ENCODE measurements at regions not wholly inside any gene's neighbourhood (a gene's known extent, or its start where the extent isn't known, plus 50 kb on each side); places are given as distances from the start of the nearest gene placed in this dataset.

DNA sequence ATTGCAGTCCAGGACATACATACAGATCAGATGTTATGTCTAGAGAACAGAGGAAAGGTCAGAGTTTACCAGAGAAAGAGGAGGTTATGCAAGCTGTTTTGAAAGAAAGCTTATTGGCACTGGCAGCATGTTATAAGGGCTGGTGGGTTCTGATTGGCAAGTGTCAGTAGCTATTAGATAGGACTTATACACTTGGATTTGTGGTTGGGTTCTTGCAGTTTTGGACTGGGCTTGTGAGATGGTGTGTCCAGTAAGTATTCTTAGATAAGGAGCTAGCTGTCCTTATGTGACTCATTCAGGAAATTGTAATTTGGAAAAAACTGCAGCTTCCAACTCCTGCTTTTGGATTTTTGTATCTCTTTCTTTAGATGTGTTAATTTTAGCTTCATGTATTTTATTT, 130.7 kb upstream of the NAMPT start:
- intact Hi-C loops (cut with DNase I) = no loop called here
- no peak for ATAC-seq

DNA sequence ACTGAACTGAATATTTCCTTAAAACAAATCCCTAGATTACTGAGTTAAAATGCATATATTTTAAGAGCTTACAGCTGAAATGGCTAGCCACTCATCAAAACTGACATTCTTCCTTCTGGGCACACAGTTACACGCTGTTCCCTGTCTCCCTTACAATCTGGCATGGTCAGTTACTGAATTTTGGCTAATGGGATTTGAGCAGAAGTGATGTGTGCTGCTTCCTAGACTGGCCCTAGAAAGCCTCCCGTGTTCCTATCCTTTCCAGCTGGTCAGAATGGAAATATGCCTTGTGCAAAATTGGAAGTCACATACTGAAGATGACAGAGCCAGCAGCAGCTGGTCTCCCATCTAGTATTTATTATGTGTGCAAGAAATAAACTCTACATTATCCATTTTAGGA, 128.7 kb upstream of the NAMPT start:
- intact Hi-C loops (cut with DNase I) = no loop called here
- no peak for DNase-seq (ENCODE audit: low spot score)
- no peak for ATAC-seq

More for the DNA sequence above, 130.7 kb upstream of the NAMPT start:
- DNase-seq (ENCODE audit: low spot score) = no peak

DNA sequence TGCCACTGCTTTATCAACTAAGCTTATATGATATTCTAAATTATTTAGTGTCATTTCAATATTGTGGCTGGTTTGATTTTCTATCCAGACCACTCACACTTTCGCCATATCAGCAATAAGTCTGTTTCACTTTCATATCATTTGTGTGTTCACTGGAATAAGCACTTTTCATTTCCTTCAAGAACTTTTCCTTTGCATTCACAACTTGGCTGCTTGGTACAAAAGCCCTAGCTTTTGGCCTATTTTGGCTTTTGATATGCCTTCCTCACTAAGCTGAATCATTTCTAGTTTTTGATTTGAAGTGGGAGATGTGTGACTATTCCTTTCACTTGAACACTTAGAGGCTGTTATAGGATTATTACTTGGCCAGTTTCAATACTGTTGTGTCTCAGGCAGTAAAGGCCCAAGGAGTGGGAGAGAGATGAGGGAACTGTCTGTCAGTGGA, 120.9 kb upstream of the NAMPT start:
- intact Hi-C loops (cut with DNase I) = no loop called here
- ATAC-seq = no peak
- DNase-seq (ENCODE audit: low spot score) = no peak

DNA sequence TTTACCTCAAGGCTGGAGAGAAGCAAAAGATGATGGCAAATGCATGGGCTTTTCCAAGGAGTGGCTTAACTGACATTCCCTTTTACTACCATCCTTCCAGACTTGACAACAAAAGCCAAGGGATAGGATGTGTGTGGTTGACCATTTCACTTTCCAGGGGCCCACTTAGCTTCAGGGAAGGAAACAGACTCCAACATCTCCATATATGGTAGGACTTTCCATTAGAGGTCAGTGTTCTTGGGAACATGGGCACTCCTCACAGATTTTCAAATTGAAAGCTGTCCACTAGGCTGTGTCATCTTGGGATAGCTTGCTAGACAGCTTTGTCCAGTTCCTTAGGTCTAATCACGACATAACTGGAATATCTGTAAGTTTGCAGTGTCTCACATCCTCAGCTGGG, 118.1 kb upstream of the NAMPT start:
- intact Hi-C loops (cut with DNase I) = no loop called here
- no peak for ATAC-seq
- DNase-seq (ENCODE audit: low spot score) = no peak

DNA sequence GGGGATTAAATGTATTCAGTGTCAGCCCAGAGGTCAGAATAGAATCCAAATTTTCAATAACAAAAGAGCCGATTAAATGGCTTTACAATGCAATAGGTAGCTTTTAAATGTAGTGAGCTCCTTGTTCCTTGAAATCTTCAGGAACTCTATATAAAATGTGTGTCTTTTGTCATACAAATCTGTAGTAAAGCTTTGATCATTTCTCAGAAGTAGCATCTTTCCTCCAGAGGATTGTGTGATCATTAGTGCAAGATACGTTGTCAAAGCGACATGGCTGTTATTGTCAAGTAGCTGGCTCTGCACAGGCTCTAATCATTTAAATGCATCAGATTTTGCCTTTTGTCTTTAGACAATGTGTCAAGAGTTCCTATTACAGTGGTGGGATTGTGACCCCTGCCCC, 116.1 kb upstream of the NAMPT start:
- intact Hi-C loops (cut with DNase I) = no loop called here

DNA sequence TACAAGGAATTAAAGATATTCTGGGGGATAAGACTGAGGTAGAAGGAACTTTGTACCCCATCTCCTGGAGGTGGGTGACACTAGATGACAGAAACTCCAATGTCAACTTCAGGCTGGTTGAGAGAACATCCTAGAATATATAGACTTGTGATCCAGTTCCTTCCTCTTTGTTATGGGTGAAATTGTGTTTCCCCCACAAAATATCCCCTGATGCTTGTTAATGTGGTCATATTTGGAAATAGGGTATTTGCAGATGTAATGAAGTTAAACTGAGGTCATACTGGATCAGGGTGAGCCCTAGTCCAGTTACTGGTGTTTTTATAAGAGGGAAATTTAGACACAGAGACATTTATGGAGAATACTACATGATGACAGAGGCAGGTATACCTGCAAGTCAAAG, 114.0 kb upstream of the NAMPT start:
- ATAC-seq (no peak), DNase-seq (ENCODE audit: low spot score) (no peak)
- intact Hi-C loops (cut with DNase I) = no loop called here

More for the DNA sequence above, 116.1 kb upstream of the NAMPT start:
- ATAC-seq (no peak), DNase-seq (ENCODE audit: low spot score) (no peak)

DNA sequence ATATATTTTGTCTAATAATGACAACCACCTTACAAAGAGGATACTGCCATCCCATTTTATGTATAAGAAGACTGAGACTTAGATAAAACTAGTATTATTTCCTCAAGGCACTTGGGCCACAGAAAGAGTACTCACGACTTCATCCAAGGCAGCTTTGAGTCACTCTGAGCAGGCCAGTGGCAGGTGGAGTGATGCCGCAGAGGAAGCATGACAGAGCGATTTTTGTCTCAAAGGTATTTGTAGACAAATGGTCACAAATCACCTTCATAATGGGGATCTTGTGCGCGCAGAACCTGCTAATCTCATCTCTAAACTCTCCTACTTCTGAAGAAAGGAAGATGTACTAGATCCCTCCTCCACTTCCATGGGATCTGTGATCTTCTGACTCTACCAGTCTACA, 113.2 kb upstream of the NAMPT start:
- no peak for ATAC-seq
- no peak for DNase-seq (ENCODE audit: low spot score)
- intact Hi-C loops (cut with DNase I) = no loop called here

DNA sequence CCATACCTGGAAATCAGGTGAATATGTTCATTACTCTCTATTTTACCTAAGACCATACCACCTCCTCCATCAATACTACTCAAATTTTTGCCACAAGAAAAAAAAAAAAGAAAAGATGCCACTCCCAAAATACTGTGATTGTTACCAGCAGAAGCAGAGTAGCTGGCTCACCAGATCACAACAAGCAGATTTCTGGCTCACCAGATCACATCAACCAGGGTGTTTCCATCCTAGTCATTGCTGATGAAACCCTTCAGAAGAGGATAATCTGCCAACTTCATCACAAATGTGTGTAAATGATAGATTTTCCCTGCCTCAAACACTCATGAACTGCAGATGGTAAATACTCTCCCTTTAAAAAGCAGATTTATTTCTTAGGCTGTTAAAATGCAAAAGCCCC, 109.7 kb upstream of the NAMPT start:
- intact Hi-C loops (cut with DNase I) = no loop called here
- DNase-seq (ENCODE audit: low spot score) (no peak), ATAC-seq (no peak)

DNA sequence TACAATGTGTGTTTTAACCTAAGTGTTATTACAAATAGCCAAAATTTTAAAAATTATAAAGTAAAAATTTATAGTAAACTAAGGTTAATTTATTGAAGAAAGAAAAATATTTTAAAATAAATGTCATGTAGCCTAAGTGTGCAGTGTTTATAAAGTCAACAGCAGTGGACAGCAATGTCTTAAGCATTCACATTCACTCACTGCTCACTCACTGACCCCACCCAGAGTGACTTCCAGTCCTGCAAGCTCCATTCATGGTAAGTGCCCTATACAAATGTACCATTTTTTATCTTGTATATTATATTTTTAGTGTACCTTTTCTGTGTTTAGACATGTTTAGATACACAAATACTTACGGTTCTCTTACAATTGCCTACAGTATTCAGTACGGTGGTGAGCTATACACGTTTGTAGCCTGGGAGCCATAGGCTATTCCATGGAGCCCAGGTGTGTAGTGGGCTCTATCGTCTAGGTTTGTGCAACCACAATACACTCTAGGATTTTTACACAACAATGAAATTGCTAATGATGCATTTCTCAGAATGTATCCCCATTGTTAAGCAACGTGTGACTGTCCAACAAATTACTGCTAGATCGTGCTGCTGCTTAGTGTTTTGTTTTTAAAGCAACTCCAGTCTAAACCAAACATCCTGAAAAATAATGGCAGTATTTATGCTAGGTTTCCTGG, 108.9 kb upstream of the NAMPT start:
- DNase-seq (ENCODE audit: low spot score) (no peak), ATAC-seq (no peak)
- intact Hi-C loops (cut with DNase I) = no loop called here

DNA sequence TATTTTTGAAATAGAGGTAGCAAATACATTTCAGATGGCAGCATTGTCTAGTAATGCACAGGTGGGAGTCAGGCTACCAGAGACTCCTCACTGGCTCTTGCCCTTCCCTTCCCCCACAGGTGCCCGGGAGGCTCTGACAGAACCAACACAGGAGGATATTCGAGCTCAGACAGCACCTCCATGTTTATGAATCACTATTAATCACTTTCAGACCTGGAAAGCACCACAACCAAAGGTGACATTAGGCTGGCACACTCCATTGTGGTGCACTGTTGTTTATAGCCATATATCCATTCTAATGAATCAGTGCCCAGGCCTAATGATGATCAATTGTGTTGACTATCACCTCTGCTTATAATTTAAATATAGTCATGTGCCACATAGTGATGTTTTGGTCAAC, 107.8 kb upstream of the NAMPT start:
- ATAC-seq = no peak
- intact Hi-C loops (cut with DNase I) = no loop called here

DNA sequence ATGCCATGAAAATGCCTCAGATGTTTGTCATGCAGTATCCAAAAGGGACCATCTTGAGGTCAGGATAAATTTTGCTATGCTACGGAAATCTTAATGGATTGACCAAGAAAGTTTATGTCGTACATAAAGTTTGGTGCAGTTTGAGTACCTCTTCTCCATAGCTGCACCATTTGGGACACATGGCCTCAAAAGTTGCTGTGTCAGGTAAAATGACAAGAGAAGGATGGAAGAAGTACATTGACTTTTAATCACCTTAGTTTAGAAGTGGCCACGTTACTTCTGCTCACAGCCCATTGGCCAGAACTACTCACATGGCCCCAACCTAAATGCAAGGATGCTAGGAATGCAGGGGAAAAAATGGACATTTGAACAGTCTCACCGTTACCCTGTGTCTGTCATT, 107.4 kb upstream of the NAMPT start:
- DNase-seq (ENCODE audit: low spot score) (no peak), ATAC-seq (no peak)

More for the DNA sequence above, 107.8 kb upstream of the NAMPT start:
- DNase-seq (ENCODE audit: low spot score) = no peak

DNA sequence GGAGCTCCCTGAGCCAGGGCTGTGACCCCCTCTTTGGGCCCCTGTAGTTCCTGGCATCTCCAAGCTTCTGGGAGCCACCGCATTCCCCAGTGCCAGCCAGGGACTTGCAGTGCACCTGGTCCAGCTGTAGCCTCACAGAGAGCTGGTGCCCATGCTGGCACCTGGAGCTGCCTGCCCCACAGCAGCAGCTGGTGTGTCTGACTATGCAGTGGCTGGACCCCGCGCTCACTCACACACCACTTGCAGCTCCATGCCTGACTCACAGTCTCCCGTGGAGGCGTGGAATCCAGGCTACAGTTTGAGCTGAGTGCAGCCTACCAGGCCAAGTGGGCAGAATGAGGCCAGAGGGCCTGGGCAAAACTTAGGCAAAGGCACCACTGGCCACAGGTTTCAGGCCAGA, 102.2 kb upstream of the NAMPT start:
- intact Hi-C loops (cut with DNase I) = no loop called here
- ATAC-seq (no peak), DNase-seq (ENCODE audit: low spot score) (no peak)

More for the DNA sequence above, 107.4 kb upstream of the NAMPT start:
- intact Hi-C loops (cut with DNase I) = no loop called here

DNA sequence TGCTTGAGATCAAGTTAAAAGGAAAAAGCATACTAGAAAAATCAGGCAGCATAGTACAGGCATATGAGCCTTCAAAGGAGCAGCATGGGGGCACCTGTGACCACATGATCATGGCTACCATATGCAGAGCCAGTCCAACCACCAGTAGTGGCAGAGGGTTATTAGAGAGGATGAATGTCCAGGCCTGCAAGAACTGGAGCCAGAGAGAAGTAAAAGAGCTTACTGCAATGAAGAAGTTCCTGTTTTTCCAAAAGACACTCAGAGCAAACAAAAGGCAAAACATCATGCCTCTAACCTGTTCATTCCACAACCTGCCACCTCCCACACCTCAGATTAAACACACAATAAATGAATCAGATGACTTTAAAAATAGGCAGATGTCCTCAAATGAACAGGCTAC, 99.6 kb upstream of the NAMPT start:
- intact Hi-C loops (cut with DNase I) = no loop called here
- DNase-seq (ENCODE audit: low spot score) = no peak
- no peak for ATAC-seq

DNA sequence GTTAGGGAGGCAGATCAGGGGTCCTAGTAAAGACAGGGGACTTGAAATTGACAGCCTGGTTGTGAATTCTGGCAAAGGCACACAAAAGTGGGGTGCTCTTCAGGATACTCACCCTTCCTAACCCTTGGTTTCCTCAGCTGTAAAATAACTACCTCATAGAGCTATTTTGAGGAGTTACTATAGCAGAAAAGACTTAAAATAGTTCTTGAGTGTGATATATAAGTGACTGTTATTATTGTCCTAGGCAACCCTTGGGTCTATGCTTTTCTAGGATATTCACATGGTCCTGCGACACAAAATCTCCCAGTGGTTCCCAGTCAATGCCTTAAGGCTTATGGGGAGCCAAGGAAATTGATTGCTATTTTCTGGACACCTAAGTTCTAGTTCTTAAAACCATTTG, 98.1 kb upstream of the NAMPT start:
- intact Hi-C loops (cut with DNase I) = no loop called here
- ATAC-seq = no peak
- DNase-seq (ENCODE audit: low spot score) = no peak

DNA sequence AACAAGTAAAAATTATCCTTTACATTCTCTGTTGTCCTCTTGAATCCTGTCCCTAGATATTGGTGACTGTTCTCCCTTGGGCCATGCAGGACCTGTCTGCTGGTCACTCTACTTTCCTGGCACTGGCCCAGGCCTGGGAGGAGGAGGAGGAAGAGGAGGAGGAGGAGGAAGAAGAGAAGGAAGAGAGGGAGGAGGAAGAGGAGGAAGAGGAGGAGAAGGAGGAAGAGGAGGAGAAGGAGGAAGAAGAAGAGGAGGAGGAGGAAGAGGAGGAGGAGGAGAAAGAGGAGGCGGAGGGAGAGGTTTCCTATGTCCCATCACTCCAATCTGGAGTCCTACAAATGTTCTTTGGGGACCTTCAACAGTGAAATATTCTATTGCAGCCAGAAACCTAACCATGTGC, 97.3 kb upstream of the NAMPT start:
- ATAC-seq (no peak), DNase-seq (ENCODE audit: low spot score) (no peak)
- intact Hi-C loops (cut with DNase I) = no loop called here

DNA sequence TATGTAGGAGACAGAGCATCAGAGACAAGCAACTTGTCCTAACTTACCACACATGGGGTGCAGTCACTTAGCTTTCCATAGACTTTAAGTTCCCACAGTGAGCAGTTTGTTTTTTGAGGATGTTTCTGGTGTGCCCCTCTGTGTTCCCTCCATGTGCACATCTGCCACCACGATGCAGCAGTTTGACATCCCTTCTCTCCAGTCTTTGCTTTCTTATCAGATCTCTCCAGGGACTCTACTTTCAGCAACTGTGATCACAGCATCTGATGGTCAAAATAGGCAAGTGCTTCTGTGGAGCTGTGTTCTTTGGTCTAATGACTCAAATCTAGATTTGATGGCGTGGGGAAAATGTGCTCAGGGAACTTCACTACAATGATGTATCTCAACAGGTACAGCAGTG, 96.5 kb upstream of the NAMPT start:
- intact Hi-C loops (cut with DNase I) = no loop called here
- DNase-seq (ENCODE audit: low spot score) (no peak), ATAC-seq (no peak)

DNA sequence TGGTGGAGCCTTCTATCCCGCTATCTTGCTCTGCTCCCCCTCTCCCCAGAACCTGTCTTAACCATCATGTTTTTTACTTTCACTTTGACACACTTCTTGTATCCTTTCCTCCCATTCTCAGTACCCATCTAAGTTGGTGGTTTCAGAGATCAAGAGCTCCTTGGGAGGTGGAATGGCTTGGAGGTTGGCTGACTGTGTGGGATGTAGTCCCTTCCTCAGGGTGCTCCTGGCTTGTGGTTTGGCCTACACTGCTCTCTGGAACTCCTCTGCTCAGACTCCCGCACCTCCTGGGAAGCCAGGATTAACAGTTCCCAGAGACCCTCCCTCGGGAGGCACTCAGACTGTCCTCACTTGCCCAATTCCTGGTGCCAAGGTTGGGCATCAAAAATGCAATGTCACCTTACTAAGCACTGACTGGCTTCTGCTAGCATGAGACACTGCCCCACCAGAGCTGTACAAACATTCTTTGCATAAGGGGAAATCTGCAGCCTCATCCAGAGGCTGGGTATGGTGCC, 93.1 kb upstream of the NAMPT start:
- no peak for DNase-seq (ENCODE audit: low spot score)
- intact Hi-C loops (cut with DNase I) = no loop called here
- ATAC-seq = no peak

DNA sequence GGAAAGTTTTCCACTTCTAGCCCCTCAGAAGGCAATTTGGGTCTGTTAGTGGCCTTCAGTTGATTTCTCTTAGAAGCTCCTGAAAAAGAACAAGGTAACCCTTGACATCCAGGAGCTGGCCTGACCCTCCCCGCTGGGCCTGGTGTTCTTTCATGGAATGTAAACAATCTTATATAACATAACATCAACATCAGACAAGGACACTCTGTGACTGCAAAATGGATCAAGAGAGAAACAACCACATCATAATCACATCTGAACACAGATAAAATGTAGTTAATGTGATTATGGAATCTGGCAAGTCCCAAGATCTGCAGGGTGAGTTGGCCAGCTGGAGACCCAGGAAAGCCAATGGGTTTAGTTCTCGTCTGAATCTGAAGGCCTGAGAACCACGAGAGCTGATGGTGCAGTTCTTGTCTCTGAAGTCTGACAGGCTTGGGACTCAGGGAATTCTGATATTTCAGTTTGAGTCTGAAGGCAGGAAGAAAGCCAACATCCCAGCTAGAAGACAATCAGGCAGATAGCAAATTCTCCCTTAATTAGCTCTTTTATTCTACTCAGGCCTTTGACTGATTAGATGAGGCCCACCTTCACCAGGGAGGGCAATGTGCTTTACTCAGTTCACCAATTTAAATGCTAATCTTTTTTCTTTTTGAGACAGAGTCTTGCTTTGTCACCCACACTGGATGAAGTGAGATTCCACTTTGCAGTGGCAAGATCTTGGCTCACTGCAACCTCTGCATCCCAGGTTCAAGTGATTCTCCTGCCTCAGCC, 91.4 kb upstream of the NAMPT start:
- ATAC-seq (no peak), DNase-seq (ENCODE audit: low spot score) (no peak)
- intact Hi-C loops (cut with DNase I) = no loop called here

DNA sequence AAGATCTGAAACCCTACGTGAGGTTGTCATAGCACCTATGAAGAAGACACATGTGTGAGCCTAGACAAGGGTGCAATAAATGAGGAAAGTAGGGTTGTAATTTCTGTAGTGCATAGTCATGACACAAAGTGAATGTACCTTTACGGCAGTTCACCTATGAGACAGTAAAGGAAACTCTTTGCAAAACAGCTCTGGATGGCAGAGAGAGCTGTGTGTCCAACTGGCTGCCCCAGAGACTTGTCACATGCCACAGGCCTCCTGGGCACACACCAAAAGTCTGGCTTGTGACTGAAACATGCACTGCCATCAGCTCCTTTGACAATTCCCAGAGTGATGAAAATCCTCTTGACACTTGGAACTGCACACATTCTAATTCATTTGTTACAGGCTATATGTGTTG, 90.7 kb upstream of the NAMPT start:
- ATAC-seq (no peak), DNase-seq (ENCODE audit: low spot score) (no peak)
- intact Hi-C loops (cut with DNase I) = no loop called here

DNA sequence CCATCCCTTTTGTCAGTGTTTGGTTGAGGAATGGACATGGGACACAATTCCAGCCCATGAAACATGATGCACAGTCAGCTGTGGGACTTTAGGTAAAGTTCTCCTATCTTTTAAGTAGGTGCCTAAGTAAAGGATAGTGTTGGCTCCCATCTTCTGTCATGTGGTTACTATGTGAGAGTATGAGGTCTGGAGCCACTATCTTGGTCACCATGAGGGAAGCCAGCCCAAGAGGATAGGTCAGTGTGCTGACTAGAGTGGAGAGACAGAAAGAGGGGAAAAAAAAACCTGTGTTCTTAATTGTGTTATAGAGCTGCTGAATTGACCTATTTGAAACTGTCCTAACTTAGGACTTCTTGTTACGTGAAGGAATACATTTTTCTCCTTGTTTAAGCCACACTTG, 89.7 kb upstream of the NAMPT start:
- DNase-seq (ENCODE audit: low spot score) (no peak), ATAC-seq (no peak)
- intact Hi-C loops (cut with DNase I) = no loop called here
